K562 (cell line): ENCODE measurements at regions not wholly inside any gene's neighbourhood (a gene's known extent, or its start where the extent isn't known, plus 50 kb on each side); places are given as distances from the start of the nearest gene placed in this dataset.
A peak's percentile ranks its signal among the peaks of the same experiment; 100 is the strongest.

Source experiments
- ELF4 ChIP-seq: fragments of 450-650 bp; formaldehyde crosslinking; IDR thresholded peaks from 2 replicates; pipeline ENCODE4 v1.4.0; 2022; ENCODE audit warnings: missing genetic modification characterization
- EP300 ChIP-seq: IDR thresholded peaks from 2 replicates; pipeline ENCODE4 v1.6.1; 2012; ENCODE audit warnings: low read length, improper control_type of control experiment
- FOXK2 ChIP-seq, 2 experiments: fragments of 450-650 bp; IDR thresholded peaks in 1 of 2; conservative IDR thresholded peaks in 1 of 2; 2 replicates each; pipeline ENCODE4 v1.6.1; 2016; ENCODE audit warnings: low read depth in 2 of 2, mild to moderate bottlenecking in 1 of 2
- FOXP1 ChIP-seq: sonication (generic); formaldehyde crosslinking; IDR thresholded peaks from 2 replicates; pipeline ENCODE4 v1.8.0; 2022; ENCODE audit warnings: mild to moderate bottlenecking, missing genetic modification reagents
- GATAD2A ChIP-seq: fragments of 450-650 bp; IDR thresholded peaks from 2 replicates; pipeline ENCODE4 v1.6.1; 2017
- GTF2F1 ChIP-seq: IDR thresholded peaks from 2 replicates; pipeline ENCODE4 v1.6.1; 2011; ENCODE audit warnings: low read depth, low read length, improper control_type of control experiment
- PTBP1 ChIP-seq: fragments of 200-400 bp; formaldehyde crosslinking; IDR thresholded peaks from 2 replicates; pipeline ENCODE4 v1.6.1; 2017; ENCODE audit warnings: low read depth, low read length
- RAD51 ChIP-seq: fragments of 450-650 bp; IDR thresholded peaks from 2 replicates; pipeline ENCODE4 v1.7.1; 2016; ENCODE audit warnings: low read depth, mild to moderate bottlenecking, borderline replicate concordance
- RBFOX2 ChIP-seq: fragments of 200-400 bp; formaldehyde crosslinking; IDR thresholded peaks from 2 replicates; pipeline ENCODE4 v1.6.1; 2017; ENCODE audit warnings: low read depth, mild to moderate bottlenecking, low read length, moderate library complexity
- RBM14 ChIP-seq: fragments of 200-400 bp; formaldehyde crosslinking; IDR thresholded peaks from 2 replicates; pipeline ENCODE4 v1.6.1; 2018; ENCODE audit warnings: low read depth, mild to moderate bottlenecking, low read length, moderate library complexity, borderline replicate concordance; ENCODE audit not compliant: insufficient read depth
- RFX5 ChIP-seq: IDR thresholded peaks from 2 replicates; pipeline ENCODE4 v1.6.1; 2011; ENCODE audit warnings: low read depth, mild to moderate bottlenecking, improper control_type of control experiment, low read length
- RFX7 ChIP-seq: fragments of 250-450 bp; sonication (Bioruptor Pico); IDR thresholded peaks from 2 replicates; pipeline ENCODE4 v1.5.1; 2021; ENCODE audit warnings: mild to moderate bottlenecking
- SETDB1 ChIP-seq: IDR thresholded peaks from one replicate; pipeline ENCODE4 v1.6.1; 2012; ENCODE audit warnings: low read length, control low read depth, inconsistent platforms
- SMAD4 ChIP-seq: fragments of 250-450 bp; sonication (Bioruptor Pico); conservative IDR thresholded peaks from 2 replicates; pipeline ENCODE4 v1.8.0; 2021; ENCODE audit warnings: inconsistent platforms, mild to moderate bottlenecking, moderate library complexity
- TCF3 ChIP-seq: sonication (generic); formaldehyde crosslinking; IDR thresholded peaks from 2 replicates; pipeline ENCODE4 v1.4.0; 2020; ENCODE audit warnings: mild to moderate bottlenecking, missing genetic modification reagents
- ZC3H4 ChIP-seq: sonication (generic); formaldehyde crosslinking; IDR thresholded peaks from 2 replicates; pipeline ENCODE4 v1.9.0; 2021; ENCODE audit warnings: missing genetic modification reagents, borderline replicate concordance
- ZNF146 ChIP-seq: IDR thresholded peaks from one replicate; pipeline ENCODE4 v1.6.1; 2018; ENCODE audit warnings: missing compliant biosample characterization; ENCODE audit not compliant: unreplicated experiment
- ZNF717 ChIP-seq: fragments of 250-450 bp; sonication (Bioruptor Pico); IDR thresholded peaks from 2 replicates; pipeline ENCODE4 v1.5.0; 2021
- TF ChIP-seq, protein P1 (sequence below): sonication (generic); formaldehyde crosslinking; IDR thresholded peaks from 2 replicates; pipeline ENCODE4 v1.8.0; 2022; ENCODE audit warnings: mild to moderate bottlenecking, missing genetic modification reagents
- TF ChIP-seq, protein P2 (sequence below): sonication (generic); formaldehyde crosslinking; IDR thresholded peaks from 2 replicates; pipeline ENCODE4 v1.8.0; 2022; ENCODE audit warnings: missing genetic modification reagents, mild to moderate bottlenecking, borderline replicate concordance
- TF ChIP-seq, protein P3 (sequence below): sonication (generic); formaldehyde crosslinking; IDR thresholded peaks from 2 replicates; pipeline ENCODE4 v1.8.1; 2023; ENCODE audit warnings: mild to moderate bottlenecking, missing genetic modification reagents
- TF ChIP-seq, protein P4 (sequence below): fragments of 250-450 bp; sonication (Bioruptor Pico); IDR thresholded peaks from 2 replicates; pipeline ENCODE4 v1.4.0; 2020
- TF ChIP-seq, protein P5 (sequence below): fragments of 450-650 bp; IDR thresholded peaks from 2 replicates; pipeline ENCODE4 v1.6.1; 2016; ENCODE audit warnings: low read depth, mild to moderate bottlenecking, moderate library complexity

DNA sequence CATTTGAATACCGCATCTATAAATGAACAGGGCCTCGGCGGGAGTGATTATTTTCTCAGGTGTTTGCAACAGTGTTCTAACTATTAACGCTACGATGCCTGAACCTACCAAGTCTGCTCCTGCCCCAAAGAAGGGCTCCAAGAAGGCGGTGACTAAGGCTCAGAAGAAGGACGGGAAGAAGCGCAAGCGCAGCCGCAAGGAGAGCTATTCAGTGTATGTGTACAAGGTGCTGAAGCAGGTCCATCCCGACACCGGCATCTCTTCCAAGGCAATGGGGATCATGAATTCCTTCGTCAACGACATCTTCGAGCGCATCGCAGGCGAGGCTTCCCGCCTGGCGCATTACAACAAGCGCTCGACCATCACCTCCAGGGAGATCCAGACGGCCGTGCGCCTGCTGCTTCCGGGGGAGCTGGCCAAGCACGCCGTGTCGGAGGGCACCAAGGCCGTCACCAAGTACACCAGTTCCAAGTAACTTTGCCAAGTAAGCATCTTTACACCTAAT lies 70.9 kb downstream of the HFE start (continued):
- TF ChIP-seq ELF4 (0 out of 2 replicates have a peak, but pooled peaks have one; percentile 6), ZC3H4 (CRISPR knock-in tag) (peak; percentile 99), GATAD2A (no peak), EP300 (0 out of 2 replicates have a peak, but pooled peaks have one; percentile 17), RBFOX2 (peak; percentile 93), SETDB1 (no peak), FOXP1 (CRISPR knock-in tag) (0 out of 2 replicates have a peak, but pooled peaks have one; percentile 53), FOXK2 (conservative IDR thresholded peaks at IDR 0.05 in 1 of 2, IDR thresholded peaks at IDR 0.05 in 1 of 2; ENCODE audit: low read depth in 2 of 2) (peak in 1 of 2 experiments; percentile 45; a peak in 1 of 4 replicates), RFX5 (no peak), RFX7 (CRISPR knock-in tag) (no peak), RAD51 (no peak), SMAD4 (CRISPR knock-in tag) (no peak), RBM14 (no peak), ZNF146 (peak; percentile 46), ZNF717 (CRISPR knock-in tag) (no peak), PTBP1 (peak; percentile 94; the same call in 1 of the 2 replicates), GTF2F1 (peak; percentile 95), TCF3 (CRISPR knock-in tag) (no peak)
- TF ChIP-seq, protein P1, sequence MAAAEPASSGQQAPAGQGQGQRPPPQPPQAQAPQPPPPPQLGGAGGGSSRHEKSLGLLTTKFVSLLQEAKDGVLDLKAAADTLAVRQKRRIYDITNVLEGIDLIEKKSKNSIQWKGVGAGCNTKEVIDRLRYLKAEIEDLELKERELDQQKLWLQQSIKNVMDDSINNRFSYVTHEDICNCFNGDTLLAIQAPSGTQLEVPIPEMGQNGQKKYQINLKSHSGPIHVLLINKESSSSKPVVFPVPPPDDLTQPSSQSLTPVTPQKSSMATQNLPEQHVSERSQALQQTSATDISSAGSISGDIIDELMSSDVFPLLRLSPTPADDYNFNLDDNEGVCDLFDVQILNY (CRISPR knock-in tag): peak; percentile 99
- TF ChIP-seq, protein P2, sequence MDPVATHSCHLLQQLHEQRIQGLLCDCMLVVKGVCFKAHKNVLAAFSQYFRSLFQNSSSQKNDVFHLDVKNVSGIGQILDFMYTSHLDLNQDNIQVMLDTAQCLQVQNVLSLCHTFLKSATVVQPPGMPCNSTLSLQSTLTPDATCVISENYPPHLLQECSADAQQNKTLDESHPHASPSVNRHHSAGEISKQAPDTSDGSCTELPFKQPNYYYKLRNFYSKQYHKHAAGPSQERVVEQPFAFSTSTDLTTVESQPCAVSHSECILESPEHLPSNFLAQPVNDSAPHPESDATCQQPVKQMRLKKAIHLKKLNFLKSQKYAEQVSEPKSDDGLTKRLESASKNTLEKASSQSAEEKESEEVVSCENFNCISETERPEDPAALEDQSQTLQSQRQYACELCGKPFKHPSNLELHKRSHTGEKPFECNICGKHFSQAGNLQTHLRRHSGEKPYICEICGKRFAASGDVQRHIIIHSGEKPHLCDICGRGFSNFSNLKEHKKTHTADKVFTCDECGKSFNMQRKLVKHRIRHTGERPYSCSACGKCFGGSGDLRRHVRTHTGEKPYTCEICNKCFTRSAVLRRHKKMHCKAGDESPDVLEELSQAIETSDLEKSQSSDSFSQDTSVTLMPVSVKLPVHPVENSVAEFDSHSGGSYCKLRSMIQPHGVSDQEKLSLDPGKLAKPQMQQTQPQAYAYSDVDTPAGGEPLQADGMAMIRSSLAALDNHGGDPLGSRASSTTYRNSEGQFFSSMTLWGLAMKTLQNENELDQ (CRISPR knock-in tag): no peak
- TF ChIP-seq, protein P3, sequence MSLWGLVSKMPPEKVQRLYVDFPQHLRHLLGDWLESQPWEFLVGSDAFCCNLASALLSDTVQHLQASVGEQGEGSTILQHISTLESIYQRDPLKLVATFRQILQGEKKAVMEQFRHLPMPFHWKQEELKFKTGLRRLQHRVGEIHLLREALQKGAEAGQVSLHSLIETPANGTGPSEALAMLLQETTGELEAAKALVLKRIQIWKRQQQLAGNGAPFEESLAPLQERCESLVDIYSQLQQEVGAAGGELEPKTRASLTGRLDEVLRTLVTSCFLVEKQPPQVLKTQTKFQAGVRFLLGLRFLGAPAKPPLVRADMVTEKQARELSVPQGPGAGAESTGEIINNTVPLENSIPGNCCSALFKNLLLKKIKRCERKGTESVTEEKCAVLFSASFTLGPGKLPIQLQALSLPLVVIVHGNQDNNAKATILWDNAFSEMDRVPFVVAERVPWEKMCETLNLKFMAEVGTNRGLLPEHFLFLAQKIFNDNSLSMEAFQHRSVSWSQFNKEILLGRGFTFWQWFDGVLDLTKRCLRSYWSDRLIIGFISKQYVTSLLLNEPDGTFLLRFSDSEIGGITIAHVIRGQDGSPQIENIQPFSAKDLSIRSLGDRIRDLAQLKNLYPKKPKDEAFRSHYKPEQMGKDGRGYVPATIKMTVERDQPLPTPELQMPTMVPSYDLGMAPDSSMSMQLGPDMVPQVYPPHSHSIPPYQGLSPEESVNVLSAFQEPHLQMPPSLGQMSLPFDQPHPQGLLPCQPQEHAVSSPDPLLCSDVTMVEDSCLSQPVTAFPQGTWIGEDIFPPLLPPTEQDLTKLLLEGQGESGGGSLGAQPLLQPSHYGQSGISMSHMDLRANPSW (CRISPR knock-in tag): 0 out of 2 replicates have a peak, but pooled peaks have one; percentile 75
- TF ChIP-seq, protein P4, sequence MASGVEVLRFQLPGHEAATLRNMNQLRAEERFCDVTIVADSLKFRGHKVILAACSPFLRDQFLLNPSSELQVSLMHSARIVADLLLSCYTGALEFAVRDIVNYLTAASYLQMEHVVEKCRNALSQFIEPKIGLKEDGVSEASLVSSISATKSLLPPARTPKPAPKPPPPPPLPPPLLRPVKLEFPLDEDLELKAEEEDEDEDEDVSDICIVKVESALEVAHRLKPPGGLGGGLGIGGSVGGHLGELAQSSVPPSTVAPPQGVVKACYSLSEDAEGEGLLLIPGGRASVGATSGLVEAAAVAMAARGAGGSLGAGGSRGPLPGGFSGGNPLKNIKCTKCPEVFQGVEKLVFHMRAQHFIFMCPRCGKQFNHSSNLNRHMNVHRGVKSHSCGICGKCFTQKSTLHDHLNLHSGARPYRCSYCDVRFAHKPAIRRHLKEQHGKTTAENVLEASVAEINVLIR (CRISPR knock-in tag): 0 out of 2 replicates have a peak, but pooled peaks have one; percentile 54
- TF ChIP-seq, protein P5, sequence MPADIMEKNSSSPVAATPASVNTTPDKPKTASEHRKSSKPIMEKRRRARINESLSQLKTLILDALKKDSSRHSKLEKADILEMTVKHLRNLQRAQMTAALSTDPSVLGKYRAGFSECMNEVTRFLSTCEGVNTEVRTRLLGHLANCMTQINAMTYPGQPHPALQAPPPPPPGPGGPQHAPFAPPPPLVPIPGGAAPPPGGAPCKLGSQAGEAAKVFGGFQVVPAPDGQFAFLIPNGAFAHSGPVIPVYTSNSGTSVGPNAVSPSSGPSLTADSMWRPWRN: no peak
